Motor neuron (in vitro differentiated cells): ENCODE measurements at regions not wholly inside any gene's neighbourhood (a gene's known extent, or its start where the extent isn't known, plus 50 kb on each side); places are given as distances from the start of the nearest gene placed in this dataset.
"Not testable (repeated sequence)": the region's sequence is repeated elsewhere in the genome, so short reads cannot be mapped to it uniquely, and the experiment has no call there.

Experiments
- ATAC-seq, 8 experiments: fragments of 200-7000 bp; cut with Tn5 transposase; replicated peaks in 6 of 8; 2 replicates each; pipeline ENCODE4 v1.8.0; 2021; ENCODE audit warnings: mild to moderate bottlenecking in 8 of 8, moderate library complexity in 8 of 8
- H3K27ac ChIP-seq, 2 donors: fragments of 250-450 bp; sonication (Bioruptor Pico); 2 replicates each; pipeline ENCODE4 v1.9.0; 2021; ENCODE audit warnings: antibody characterized with exemption in 2 of 2, mild to moderate bottlenecking in 2 of 2, moderate library complexity in 1 of 2
- H3K4me1 ChIP-seq, 2 donors: fragments of 250-450 bp; sonication (Bioruptor Pico); replicated peaks in 1 of 2; 2 replicates each; pipeline ENCODE4 v1.6.1; 2021; ENCODE audit warnings: antibody characterized with exemption in 2 of 2, mild to moderate bottlenecking in 2 of 2, moderate library complexity in 1 of 2
- H3K4me3 ChIP-seq, 5 donors: fragments of 250-450 bp; sonication (Bioruptor Pico); 2 replicates each; pipeline ENCODE4 v1.9.0; 2021; ENCODE audit warnings: antibody characterized with exemption in 5 of 5, mild to moderate bottlenecking in 5 of 5, moderate library complexity in 4 of 5
- WGBS, 10 experiments: fragments of 450-650 bp; shearing (Covaris generic); methylation state at CpG; one replicate each; pipeline ENCODE4 v1.0.0; 2022; 5-methylcytosine and 5-hydroxymethylcytosine counted together
- in situ Hi-C, 9 experiments: fragments of 400-800 bp; cut with MboI; loops; one replicate each; pipeline ENCODE4 v1.15.0; 2021; ENCODE audit warnings: low sequenced_read_pairs in 9 of 9, low pct_unique_long_range_greater_than_20kb in 2 of 9; ENCODE audit not compliant: unreplicated experiment in 9 of 9

- Histone ChIP-seq H3K4me3 (no peak overlapping the region), H3K27ac (no peak overlapping the region), H3K4me1 (peaks cover 0 to 13% of the 10 kb centered on the region in 2 donors)
- in situ Hi-C loops = no loop called here
- ATAC-seq = no peak
- WGBS, 10 experiments = 5 to 100% (median 93%) methylated on average over 1 to 2 of the region's 2 CpGs; no CpG with 5 or more reads in 1 of the 10 experiments
Measured at GRCh38 chr13:104954210-104954609, 1581.3 kb downstream of the EFNB2 start.

- ATAC-seq = no peak
- Histone ChIP-seq H3K27ac (no peak overlapping the region), H3K4me3 (no peak overlapping the region), H3K4me1 (peaks cover 0 to 13% of the 10 kb centered on the region in 2 donors)
- in situ Hi-C loops = no loop called here
- WGBS, 10 experiments = 0 to 91% (median 58%) methylated on average over 1 to 2 of the region's 2 CpGs; no CpG with 5 or more reads in 3 of the 10 experiments
Measured at GRCh38 chr13:104953588-104953987, 1581.9 kb downstream of the EFNB2 start.

GRCh38 chr13:104949840-104950740 is 1585.4 kb downstream of the EFNB2 start:
- no peak for ATAC-seq
- Histone ChIP-seq H3K4me3 (no peak overlapping the region), H3K27ac (no peak overlapping the region), H3K4me1 (peaks cover 0 to 13% of the 10 kb centered on the region in 2 donors)
- WGBS, 10 experiments = 14 to 95% (median 87%) methylated on average over 1 to 9 of the region's 9 CpGs
- in situ Hi-C loops = no loop called here

- Histone ChIP-seq H3K27ac (no peak overlapping the region), H3K4me1 (no peaks in the 10 kb centered on the region), H3K4me3 (no peak overlapping the region)
- in situ Hi-C loops = no loop called here
- no peak for ATAC-seq
- WGBS, 10 experiments = 0 to 100% (median 83%) methylated on average over 1 to 2 of the region's 2 CpGs; no CpG with 5 or more reads in 3 of the 10 experiments
Measured at GRCh38 chr13:104944176-104944575, 1591.3 kb downstream of the EFNB2 start.

- Histone ChIP-seq H3K27ac (no peak overlapping the region), H3K4me1 (no peaks in the 10 kb centered on the region), H3K4me3 (no peak overlapping the region)
- in situ Hi-C loops = no loop called here
- WGBS, 10 experiments = 0 to 100% (median 73%) methylated on average over 1 to 3 of the region's 3 CpGs
- no peak for ATAC-seq
Measured at GRCh38 chr13:104943331-104943730, 1592.1 kb downstream of the EFNB2 start.

- no peak for ATAC-seq
- 16 to 95% (median 83%) methylated on average over 1 to 7 of the region's 7 CpGs; no CpG with 5 or more reads in 3 of the 10 experiments for WGBS, 10 experiments
- in situ Hi-C loops = no loop called here
- no peak overlapping the region for H3K4me3 ChIP-seq
- H3K27ac ChIP-seq = no peak overlapping the region
- no peaks in the 10 kb centered on the region for H3K4me1 ChIP-seq
Measured at GRCh38 chr13:104937881-104938280, 1597.6 kb downstream of the EFNB2 start.

- H3K27ac ChIP-seq = no peak overlapping the region
- ATAC-seq = no peak
- no peaks in the 10 kb centered on the region for H3K4me1 ChIP-seq
- H3K4me3 ChIP-seq = no peak overlapping the region
- in situ Hi-C loops = no loop called here
- WGBS, 10 experiments = 0 to 100% (median 81%) methylated on average over 1 to 2 of the region's 2 CpGs
Measured at GRCh38 chr13:104936304-104936703, 1599.2 kb downstream of the EFNB2 start.

- H3K4me3 ChIP-seq, H3K27ac ChIP-seq, ATAC-seq, in situ Hi-C loops, H3K4me1 ChIP-seq: not testable (repeated sequence)
- 0 to 80% (median 60%) methylated on average over 1 of the region's 1 CpG; no CpG with 5 or more reads in 7 of the 10 experiments for WGBS, 10 experiments
Measured at GRCh38 chr13:104920513-104920912, 1614.9 kb downstream of the EFNB2 start.

GRCh38 chr13:104920091-104920490 is 1615.4 kb downstream of the EFNB2 start:
- H3K27ac ChIP-seq = no peak overlapping the region
- in situ Hi-C loops = no loop called here
- H3K4me1 ChIP-seq = no peaks in the 10 kb centered on the region
- 20 to 100% (median 62%) methylated on average over 1 to 2 of the region's 4 CpGs; no CpG with 5 or more reads in 6 of the 10 experiments for WGBS, 10 experiments
- H3K4me3 ChIP-seq = no peak overlapping the region
- ATAC-seq = no peak

- WGBS, 10 experiments = 0 to 89% (median 57%) methylated on average over 1 of the region's 1 CpG; no CpG with 5 or more reads in 1 of the 10 experiments
- H3K4me3 ChIP-seq = no peak overlapping the region
- in situ Hi-C loops = no loop called here
- no peak for ATAC-seq
- no peaks in the 10 kb centered on the region for H3K4me1 ChIP-seq
- no peak overlapping the region for H3K27ac ChIP-seq
Measured at GRCh38 chr13:104900191-104900817, 1635.2 kb downstream of the EFNB2 start.

- Histone ChIP-seq H3K4me3 (no peak overlapping the region), H3K27ac (no peak overlapping the region), H3K4me1 (no peaks in the 10 kb centered on the region)
- ATAC-seq = no peak
- 25 to 100% (median 93%) methylated on average over 2 to 3 of the region's 3 CpGs for WGBS, 10 experiments
- in situ Hi-C loops = no loop called here
Measured at GRCh38 chr13:104898484-104898883, 1637.0 kb downstream of the EFNB2 start.

- ATAC-seq = peak in 1 of 8 experiments; percentile 11
- Histone ChIP-seq H3K4me3 (no peak overlapping the region), H3K27ac (no peak overlapping the region), H3K4me1 (no peaks in the 10 kb centered on the region)
- in situ Hi-C loops = no loop called here
- WGBS, 10 experiments = 0 to 100% (median 64%) methylated on average over 1 of the region's 1 CpG
Measured at GRCh38 chr13:104895521-104895920, 1639.9 kb downstream of the EFNB2 start.

GRCh38 chr13:104875038-104875754 is 1660.3 kb downstream of the EFNB2 start:
- WGBS, 10 experiments = 0 to 72% (median 36%) methylated on average over 1 to 2 of the region's 2 CpGs; no CpG with 5 or more reads in 2 of the 10 experiments
- in situ Hi-C loops = no loop called here

More at GRCh38 chr13:104875038-104875754, 1660.3 kb downstream of the EFNB2 start:
- Histone ChIP-seq H3K27ac (no peak overlapping the region), H3K4me1 (no peaks in the 10 kb centered on the region), H3K4me3 (no peak overlapping the region)
- ATAC-seq = peak in 1 of 8 experiments; percentile 20
